ENCODE measurements at regions not wholly inside any gene's neighbourhood (a gene's known extent, or its start where the extent isn't known, plus 50 kb on each side); places are given as distances from the start of the nearest gene placed in this dataset.

DNA sequence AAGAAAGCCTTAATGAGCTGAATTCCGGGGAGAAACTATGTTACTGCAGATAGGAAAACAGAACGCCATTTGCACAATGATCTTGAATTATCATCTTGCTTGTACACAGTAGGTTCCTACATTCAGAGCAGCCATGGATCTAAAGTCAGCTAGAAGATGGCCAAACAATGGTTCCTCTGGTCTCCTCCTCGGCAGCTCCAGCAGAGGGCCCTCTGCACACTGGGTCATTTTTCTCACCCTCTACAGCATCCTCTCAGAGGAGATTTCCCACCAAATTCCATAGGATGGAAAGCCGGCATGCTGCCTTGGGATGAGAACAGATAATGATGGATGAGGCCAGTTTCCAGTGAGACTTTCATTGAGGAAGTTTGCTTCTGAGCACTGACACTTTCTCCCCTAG lies 308.5 kb upstream of the NFE2L3 start:
- ATAC-seq (ENCODE audit: low read depth) (no peak), DNase-seq (no peak)
- Histone ChIP-seq H3K27me3 (replicated peaks in 1 of 4; ENCODE audit: control extremely low read depth in 1 of 4, control insufficient read depth in 3 of 4, insufficient read depth in 4 of 4, low read length in 3 of 4) (peaks cover 0 to 9% (median 6%) of the 10 kb centered on the region in 4 experiments), H2AFZ (ENCODE audit: insufficient read depth, low read depth, low read length, poor library complexity, severe bottlenecking) (no peak overlapping the region), H3K4me1 (ENCODE audit: control insufficient read depth in 2 of 2, insufficient read depth in 2 of 2, low read length in 2 of 2) (no peaks in the 10 kb centered on the region), H3K4me2 (replicated peaks; ENCODE audit: low read depth, low read length, poor library complexity, severe bottlenecking) (no peak overlapping the region), H3K9me3 (ENCODE audit: control extremely low read depth in 1 of 3, control insufficient read depth in 2 of 3, insufficient read depth in 1 of 3, low read length in 2 of 3) (no peaks in the 10 kb centered on the region), H3K9ac (ENCODE audit: low read length) (no peak overlapping the region), H3K4me3 (ENCODE audit: control extremely low read depth in 1 of 5, extremely low read depth in 1 of 5, insufficient read depth in 1 of 5, low read depth in 2 of 5, low read length in 4 of 5) (no peak overlapping the region), H4K20me1 (ENCODE audit: control insufficient read depth, insufficient read depth, low read length, poor library complexity, severe bottlenecking) (no peaks in the 10 kb centered on the region), H3K79me2 (ENCODE audit: control insufficient read depth, insufficient read depth, low read length) (no peaks in the 10 kb centered on the region), H3K36me3 (replicated peaks in 1 of 2; ENCODE audit: control extremely low read depth in 1 of 2, control insufficient read depth in 1 of 2, extremely low read depth in 1 of 2, insufficient read depth in 2 of 2, low read length in 1 of 2) (no peaks in the 10 kb centered on the region), H3K27ac (ENCODE audit: low read length in 2 of 2) (no peak overlapping the region)
- Mint-ChIP-seq H3K9me3 (ENCODE audit: insufficient read depth) (no peaks in the 10 kb centered on the region), H3K27me3 (peaks cover 45% of the 10 kb centered on the region), H3K4me1 (no peaks in the 10 kb centered on the region), H3K4me3 (no peak overlapping the region), H3K27ac (no peak overlapping the region)
- intact Hi-C loops (cut with micrococcal nuclease) = no loop called here
- 86% methylated on average over 3 of the region's 4 CpGs for WGBS (ENCODE audit: insufficient coverage)
- POLR2A ChIA-PET = no interaction called here
- TF ChIP-seq EZH2 (IDR thresholded peaks at IDR 0.05; ENCODE audit: borderline replicate concordance, insufficient read depth, low read depth, low read length, poor library complexity, severe bottlenecking) = no peak
- no peak for TF ChIP-seq CTCF (IDR thresholded peaks at IDR 0.05)
- CTCF ChIA-PET = no interaction called here

GRCh38 chr7:25844102-25844870 lies 307.7 kb upstream of the NFE2L3 start:
- Mint-ChIP-seq H3K9me3 (ENCODE audit: insufficient read depth) (no peaks in the 10 kb centered on the region), H3K4me3 (no peak overlapping the region), H3K4me1 (no peaks in the 10 kb centered on the region), H3K27ac (no peak overlapping the region), H3K27me3 (peaks cover 41% of the 10 kb centered on the region)
- no peak for DNase-seq
- H2AFZ ChIP-seq (ENCODE audit: insufficient read depth, low read depth, low read length, poor library complexity, severe bottlenecking) = no peak overlapping the region
- intact Hi-C loops (cut with micrococcal nuclease) = no loop called here
- no peak overlapping the region for H3K4me3 ChIP-seq (ENCODE audit: control extremely low read depth in 1 of 5, extremely low read depth in 1 of 5, insufficient read depth in 1 of 5, low read depth in 2 of 5, low read length in 4 of 5)
- H3K9me3 ChIP-seq (ENCODE audit: control extremely low read depth in 1 of 3, control insufficient read depth in 2 of 3, insufficient read depth in 1 of 3, low read length in 2 of 3) = no peaks in the 10 kb centered on the region
- ATAC-seq (ENCODE audit: low read depth) = no peak
- H3K9ac ChIP-seq (ENCODE audit: low read length) = no peak overlapping the region
- peaks cover 0 to 8% (median 5%) of the 10 kb centered on the region in 4 experiments for H3K27me3 ChIP-seq (replicated peaks in 1 of 4; ENCODE audit: control extremely low read depth in 1 of 4, control insufficient read depth in 3 of 4, insufficient read depth in 4 of 4, low read length in 3 of 4)
- H3K79me2 ChIP-seq (ENCODE audit: control insufficient read depth, insufficient read depth, low read length) = no peaks in the 10 kb centered on the region
- ChIA-PET CTCF (interaction anchor here (1.0 kb wide), 1 partner anchor 9 kb away, joined by 3 read pairs; no protein-coding TSS in a partner anchor), POLR2A (no interaction called here)
- H3K4me1 ChIP-seq (ENCODE audit: control insufficient read depth in 2 of 2, insufficient read depth in 2 of 2, low read length in 2 of 2) = no peaks in the 10 kb centered on the region
- H3K36me3 ChIP-seq (replicated peaks in 1 of 2; ENCODE audit: control extremely low read depth in 1 of 2, control insufficient read depth in 1 of 2, extremely low read depth in 1 of 2, insufficient read depth in 2 of 2, low read length in 1 of 2) = no peaks in the 10 kb centered on the region
- no peak overlapping the region for H3K27ac ChIP-seq (ENCODE audit: low read length in 2 of 2)
- WGBS (ENCODE audit: insufficient coverage) = no CpG with 5 or more reads among the region's 6 CpGs
- H3K4me2 ChIP-seq (replicated peaks; ENCODE audit: low read depth, low read length, poor library complexity, severe bottlenecking) = no peak overlapping the region
- H4K20me1 ChIP-seq (ENCODE audit: control insufficient read depth, insufficient read depth, low read length, poor library complexity, severe bottlenecking) = no peaks in the 10 kb centered on the region
- TF ChIP-seq CTCF (IDR thresholded peaks at IDR 0.05) = no peak
- no peak for TF ChIP-seq EZH2 (IDR thresholded peaks at IDR 0.05; ENCODE audit: borderline replicate concordance, insufficient read depth, low read depth, low read length, poor library complexity, severe bottlenecking)
